ENCODE measurements at regions not wholly inside any gene's neighbourhood (a gene's known extent, or its start where the extent isn't known, plus 50 kb on each side); places are given as distances from the start of the nearest gene placed in this dataset.

DNA sequence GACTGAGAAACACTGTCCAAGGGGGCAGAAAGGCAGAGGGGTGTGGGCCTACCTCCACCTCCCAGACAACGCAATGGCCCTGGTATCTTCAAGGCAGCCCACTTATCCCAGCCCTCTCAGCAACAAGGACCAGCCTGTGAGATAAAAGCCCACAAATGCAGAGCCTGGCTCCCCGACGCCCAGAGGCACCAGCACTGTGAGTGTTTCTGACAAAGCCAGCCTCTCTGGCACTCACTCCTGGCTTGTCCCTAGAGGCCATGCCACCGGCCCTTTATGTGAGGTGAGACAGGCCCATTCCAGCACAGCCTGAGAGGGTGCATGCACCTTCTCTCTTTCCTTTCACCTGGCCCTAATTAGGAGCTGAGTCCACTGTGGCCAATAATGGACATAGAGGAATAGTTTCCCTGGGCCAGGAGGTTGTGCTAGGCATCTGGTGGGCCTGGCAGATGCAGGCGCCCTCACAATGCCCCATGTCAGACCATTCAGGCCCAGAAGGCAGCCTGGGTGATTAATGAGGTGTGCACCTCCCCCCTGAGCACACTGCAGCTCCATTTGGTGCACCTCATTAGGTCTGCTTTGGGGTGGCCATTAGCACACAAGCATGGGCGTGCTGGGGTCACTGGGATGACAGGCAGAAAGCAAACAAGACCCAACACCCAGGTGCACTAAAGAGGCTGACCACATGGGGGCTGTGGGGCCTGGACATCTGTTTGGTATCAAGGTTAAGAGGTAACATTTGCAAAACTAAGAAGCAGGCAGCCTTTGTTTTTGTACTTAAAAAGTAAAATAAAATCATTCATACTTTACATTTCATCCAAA is 176.0 kb downstream of the MED10 start:
- TF ChIP-seq, protein P1, sequence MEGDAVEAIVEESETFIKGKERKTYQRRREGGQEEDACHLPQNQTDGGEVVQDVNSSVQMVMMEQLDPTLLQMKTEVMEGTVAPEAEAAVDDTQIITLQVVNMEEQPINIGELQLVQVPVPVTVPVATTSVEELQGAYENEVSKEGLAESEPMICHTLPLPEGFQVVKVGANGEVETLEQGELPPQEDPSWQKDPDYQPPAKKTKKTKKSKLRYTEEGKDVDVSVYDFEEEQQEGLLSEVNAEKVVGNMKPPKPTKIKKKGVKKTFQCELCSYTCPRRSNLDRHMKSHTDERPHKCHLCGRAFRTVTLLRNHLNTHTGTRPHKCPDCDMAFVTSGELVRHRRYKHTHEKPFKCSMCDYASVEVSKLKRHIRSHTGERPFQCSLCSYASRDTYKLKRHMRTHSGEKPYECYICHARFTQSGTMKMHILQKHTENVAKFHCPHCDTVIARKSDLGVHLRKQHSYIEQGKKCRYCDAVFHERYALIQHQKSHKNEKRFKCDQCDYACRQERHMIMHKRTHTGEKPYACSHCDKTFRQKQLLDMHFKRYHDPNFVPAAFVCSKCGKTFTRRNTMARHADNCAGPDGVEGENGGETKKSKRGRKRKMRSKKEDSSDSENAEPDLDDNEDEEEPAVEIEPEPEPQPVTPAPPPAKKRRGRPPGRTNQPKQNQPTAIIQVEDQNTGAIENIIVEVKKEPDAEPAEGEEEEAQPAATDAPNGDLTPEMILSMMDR (IDR thresholded peaks at IDR 0.05): no peak
- H3K36me3 ChIP-seq: no peaks in the 10 kb centered on the region
- H3K4me3 ChIP-seq: no peak overlapping the region
- H3K4me1 ChIP-seq: no peaks in the 10 kb centered on the region
- H3K9me3 ChIP-seq: no peaks in the 10 kb centered on the region
- H3K27ac ChIP-seq: no peak overlapping the region
- H3K27me3 ChIP-seq: no peaks in the 10 kb centered on the region
- ATAC-seq: no peak
- intact Hi-C loops (cut with DNase I): no loop called here
- no peak for DNase-seq

DNA sequence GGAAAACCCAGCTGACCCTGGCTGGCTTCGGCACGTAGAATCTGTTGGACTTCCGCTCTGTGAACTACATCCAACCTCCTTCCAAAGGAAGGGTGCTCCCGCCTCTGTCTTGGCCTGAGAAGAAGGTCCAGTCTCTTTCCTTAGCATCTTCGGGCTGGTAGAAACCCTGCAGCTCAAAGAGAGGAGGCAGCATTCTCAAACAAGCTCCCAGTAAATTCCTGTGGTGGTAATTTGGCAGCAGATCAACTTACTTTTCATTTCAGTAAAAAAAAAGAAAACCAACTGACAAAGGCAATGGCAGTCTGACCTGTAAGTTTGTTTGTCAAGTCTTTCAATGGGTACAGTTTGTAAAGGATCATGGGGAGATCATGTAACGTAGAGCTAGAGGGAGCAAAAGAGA is 176.7 kb downstream of the MED10 start:
- TF ChIP-seq, protein P1 (IDR thresholded peaks at IDR 0.05): no peak
- no peak for DNase-seq

GRCh38 chr5:6198531-6198930 is 179.8 kb downstream of the MED10 start:
- Histone ChIP-seq H3K4me1 (no peaks in the 10 kb centered on the region), H3K4me3 (no peak overlapping the region), H3K36me3 (no peaks in the 10 kb centered on the region), H3K27me3 (no peaks in the 10 kb centered on the region), H3K27ac (no peak overlapping the region), H3K9me3 (no peaks in the 10 kb centered on the region)
- no peak for DNase-seq
- no peak for ATAC-seq
- TF ChIP-seq, protein P1 (IDR thresholded peaks at IDR 0.05): no peak
- intact Hi-C loops (cut with DNase I): no loop called here

More for the DNA sequence above, 176.7 kb downstream of the MED10 start:
- H3K9me3 ChIP-seq: no peaks in the 10 kb centered on the region
- no peaks in the 10 kb centered on the region for H3K4me1 ChIP-seq
- H3K4me3 ChIP-seq: no peak overlapping the region
- no peak overlapping the region for H3K27ac ChIP-seq
- no peaks in the 10 kb centered on the region for H3K36me3 ChIP-seq
- no peaks in the 10 kb centered on the region for H3K27me3 ChIP-seq
- no peak for ATAC-seq
- intact Hi-C loops (cut with DNase I): no loop called here

- TF ChIP-seq, protein P1 (IDR thresholded peaks at IDR 0.05): no peak
- Histone ChIP-seq H3K36me3 (no peaks in the 10 kb centered on the region), H3K4me1 (no peaks in the 10 kb centered on the region), H3K9me3 (no peaks in the 10 kb centered on the region), H3K27ac (no peak overlapping the region), H3K27me3 (no peaks in the 10 kb centered on the region), H3K4me3 (no peak overlapping the region)
- DNase-seq (no peak), ATAC-seq (no peak)
- intact Hi-C loops (cut with DNase I): no loop called here
Observed at GRCh38 chr5:6197427-6197826, 180.9 kb downstream of the MED10 start.

DNA sequence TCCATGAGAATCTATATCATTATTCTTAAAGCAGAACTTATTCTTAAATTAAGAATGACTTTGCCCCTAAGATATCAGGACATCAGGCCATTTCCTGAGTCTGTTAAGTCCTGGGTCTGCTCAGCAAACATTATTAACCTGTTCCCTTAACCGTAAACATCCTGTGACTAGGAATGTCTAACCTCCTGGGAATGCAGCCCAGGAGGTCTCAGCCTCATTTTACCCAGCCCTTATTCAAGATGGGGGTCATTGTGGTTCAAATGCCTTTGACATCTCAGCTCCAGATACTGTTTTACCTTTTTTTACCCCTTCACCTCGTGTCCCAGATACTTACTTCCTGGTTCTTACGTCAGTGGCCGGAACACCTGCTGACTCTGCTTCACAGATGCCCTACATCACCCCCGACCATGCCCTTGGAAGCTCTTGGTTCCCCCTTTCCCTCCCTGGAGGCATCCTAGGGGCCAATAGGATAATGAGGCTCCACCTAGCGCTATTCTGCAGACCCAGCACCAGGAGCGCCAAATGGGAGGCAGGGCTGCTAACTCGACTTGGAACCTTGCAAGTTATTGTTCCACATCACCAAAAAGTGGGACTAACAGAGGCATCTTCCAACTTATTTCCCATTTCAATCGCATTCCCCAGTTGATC is 182.5 kb downstream of the MED10 start:
- TF ChIP-seq, protein P1 (IDR thresholded peaks at IDR 0.05): no peak
- no peak overlapping the region for H3K4me3 ChIP-seq
- DNase-seq (no peak), ATAC-seq (no peak)
- intact Hi-C loops (cut with DNase I): no loop called here
- H3K4me1 ChIP-seq: no peaks in the 10 kb centered on the region
- no peaks in the 10 kb centered on the region for H3K36me3 ChIP-seq
- no peak overlapping the region for H3K27ac ChIP-seq
- no peaks in the 10 kb centered on the region for H3K27me3 ChIP-seq
- H3K9me3 ChIP-seq: no peaks in the 10 kb centered on the region
